ENCODE measurements at regions not wholly inside any gene's neighbourhood (a gene's known extent, or its start where the extent isn't known, plus 50 kb on each side); places are given as distances from the start of the nearest gene placed in this dataset.
"Not testable (repeated sequence)": the region's sequence is repeated elsewhere in the genome, so short reads cannot be mapped to it uniquely, and the experiment has no call there.

DNA sequence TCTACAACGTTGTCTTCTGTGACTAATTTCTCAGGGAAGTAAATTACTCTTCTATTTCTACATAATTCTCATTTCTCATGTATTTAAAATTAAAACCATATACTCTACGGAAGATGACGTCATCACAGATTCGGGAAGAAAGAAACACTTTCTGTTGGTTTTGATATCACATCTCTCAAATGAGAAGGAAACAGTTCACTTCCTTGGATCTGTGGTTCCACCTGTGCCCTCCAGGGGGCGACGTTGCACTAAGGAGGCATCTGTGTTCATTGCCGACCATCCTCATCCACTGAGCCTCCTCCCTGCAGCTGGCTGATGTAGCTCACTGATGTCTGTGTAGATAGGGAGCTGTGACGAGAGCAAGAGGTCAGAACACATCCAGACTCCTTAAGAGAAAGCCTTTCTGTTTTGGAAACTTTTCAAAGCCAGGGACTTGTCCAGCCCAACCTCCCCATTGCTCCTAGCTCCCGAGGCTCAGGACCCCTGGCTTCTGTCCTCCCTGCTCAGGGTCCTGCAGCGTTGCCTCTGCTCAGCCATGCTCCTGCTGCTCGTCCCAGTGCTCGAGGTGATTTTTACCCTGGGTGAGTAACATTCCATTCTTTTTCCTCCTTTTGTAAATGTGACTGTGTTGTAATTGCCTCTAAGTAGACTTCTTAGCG, 172.7 kb upstream of the OR4E1 start:
- Histone ChIP-seq H3K36me3 (ENCODE audit: control insufficient read depth in 3 of 3, insufficient read depth in 2 of 3, low read depth in 1 of 3, low read length in 3 of 3) (no peaks in the 10 kb centered on the region), H3K9me3 (ENCODE audit: control insufficient read depth in 2 of 2, insufficient read depth in 1 of 2, low read depth in 1 of 2, low read length in 1 of 2) (no peaks in the 10 kb centered on the region), H3K4me3 (ENCODE audit: low read depth in 1 of 3, low read length in 3 of 3) (no peak overlapping the region), H3K27me3 (ENCODE audit: control insufficient read depth in 3 of 3, insufficient read depth in 3 of 3, low read length in 3 of 3) (no peaks in the 10 kb centered on the region), H3K27ac (ENCODE audit: low read depth in 1 of 3, low read length in 2 of 3) (no peak overlapping the region), H3K4me1 (ENCODE audit: control insufficient read depth in 3 of 3, insufficient read depth in 2 of 3, low read depth in 1 of 3, low read length in 2 of 3) (no peaks in the 10 kb centered on the region)
- WGBS, 3 donors = 30 to 33% (median 33%) methylated on average over 13 of the region's 13 CpGs
- DNase-seq (peak in 1 of 2 donors; percentile 21), FAIRE-seq (no peak)

DNA sequence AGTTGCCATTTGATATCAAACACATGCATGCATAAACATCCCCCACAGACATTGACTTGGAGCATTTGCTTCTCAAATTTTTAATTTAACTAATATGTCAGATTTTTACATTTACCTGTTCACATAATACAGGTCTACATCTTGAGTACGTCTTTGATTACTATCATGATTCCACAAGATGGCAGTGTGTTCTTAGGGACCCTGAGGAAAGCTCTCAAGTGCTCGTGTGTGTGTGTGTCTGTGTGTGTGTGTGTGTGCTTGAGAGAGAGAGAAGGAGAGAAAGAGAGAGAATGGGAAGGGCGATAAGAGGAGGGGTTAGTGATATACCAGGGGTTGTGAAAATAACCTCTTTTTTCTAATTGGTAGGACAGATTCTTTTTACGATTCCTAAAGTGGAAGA, 167.1 kb upstream of the OR4E1 start:
- no peak for DNase-seq
- Histone ChIP-seq H3K9me3 (ENCODE audit: control insufficient read depth in 2 of 2, insufficient read depth in 1 of 2, low read depth in 1 of 2, low read length in 1 of 2) (no peaks in the 10 kb centered on the region), H3K27me3 (ENCODE audit: control insufficient read depth in 3 of 3, insufficient read depth in 3 of 3, low read length in 3 of 3) (no peaks in the 10 kb centered on the region), H3K27ac (ENCODE audit: low read depth in 1 of 3, low read length in 2 of 3) (no peak overlapping the region), H3K4me1 (ENCODE audit: control insufficient read depth in 3 of 3, insufficient read depth in 2 of 3, low read depth in 1 of 3, low read length in 2 of 3) (no peaks in the 10 kb centered on the region), H3K36me3 (ENCODE audit: control insufficient read depth in 3 of 3, insufficient read depth in 2 of 3, low read depth in 1 of 3, low read length in 3 of 3) (no peaks in the 10 kb centered on the region), H3K4me3 (ENCODE audit: low read depth in 1 of 3, low read length in 3 of 3) (no peak overlapping the region)
- no peak for FAIRE-seq
- 17 to 36% (median 30%) methylated on average over 4 of the region's 4 CpGs for WGBS, 3 donors

DNA sequence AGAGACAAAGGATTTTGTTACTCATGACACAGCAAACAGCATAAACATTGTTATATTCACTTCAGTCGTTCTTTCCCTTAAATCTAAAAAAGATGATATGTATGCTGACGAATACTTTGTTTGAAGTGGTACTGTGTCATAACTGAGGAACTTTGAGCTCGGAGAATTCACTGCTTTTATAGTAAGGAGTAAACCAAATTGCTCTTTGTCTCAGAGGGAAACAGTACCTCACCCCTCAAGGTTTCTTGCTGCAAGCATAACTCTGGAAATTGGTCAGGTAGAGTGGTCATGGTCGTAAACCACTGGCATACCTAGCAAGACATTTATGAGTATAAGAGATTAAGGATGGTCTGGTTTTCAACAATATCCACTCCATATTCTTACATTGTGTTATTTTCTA, 160.2 kb upstream of the OR4E1 start:
- no peak for FAIRE-seq
- Histone ChIP-seq H3K27ac (ENCODE audit: low read depth in 1 of 3, low read length in 2 of 3) (no peak overlapping the region), H3K36me3 (ENCODE audit: control insufficient read depth in 3 of 3, insufficient read depth in 2 of 3, low read depth in 1 of 3, low read length in 3 of 3) (no peaks in the 10 kb centered on the region), H3K4me3 (ENCODE audit: low read depth in 1 of 3, low read length in 3 of 3) (no peak overlapping the region), H3K9me3 (ENCODE audit: control insufficient read depth in 2 of 2, insufficient read depth in 1 of 2, low read depth in 1 of 2, low read length in 1 of 2) (peaks cover 0 to 12% of the 10 kb centered on the region in 2 donors), H3K27me3 (ENCODE audit: control insufficient read depth in 3 of 3, insufficient read depth in 3 of 3, low read length in 3 of 3) (no peaks in the 10 kb centered on the region), H3K4me1 (ENCODE audit: control insufficient read depth in 3 of 3, insufficient read depth in 2 of 3, low read depth in 1 of 3, low read length in 2 of 3) (no peaks in the 10 kb centered on the region)
- DNase-seq = no peak
- 50 to 70% (median 52%) methylated on average over 4 of the region's 4 CpGs for WGBS, 3 donors

DNA sequence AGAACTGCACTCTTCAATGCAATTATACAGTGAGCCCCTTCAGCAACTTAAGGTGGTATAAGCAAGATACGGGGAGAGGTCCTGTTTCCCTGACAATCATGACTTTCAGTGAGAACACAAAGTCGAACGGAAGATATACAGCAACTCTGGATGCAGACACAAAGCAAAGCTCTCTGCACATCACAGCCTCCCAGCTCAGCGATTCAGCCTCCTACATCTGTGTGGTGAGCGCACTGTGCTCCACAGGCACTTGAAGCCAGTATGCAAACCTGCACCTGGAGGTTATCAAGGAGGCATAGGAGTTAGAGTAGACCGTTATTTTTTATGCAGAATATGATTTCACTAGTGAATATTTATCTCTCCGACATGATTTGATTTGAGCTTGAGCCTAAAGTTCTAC, 152.2 kb upstream of the OR4E1 start:
- no peaks in the 10 kb centered on the region for H3K4me1 ChIP-seq (ENCODE audit: control insufficient read depth in 3 of 3, insufficient read depth in 2 of 3, low read depth in 1 of 3, low read length in 2 of 3)
- no peaks in the 10 kb centered on the region for H3K9me3 ChIP-seq (ENCODE audit: control insufficient read depth in 2 of 2, insufficient read depth in 1 of 2, low read depth in 1 of 2, low read length in 1 of 2)
- WGBS, 3 donors = 74% methylated on average over 7 of the region's 7 CpGs
- no peak for FAIRE-seq
- no peak overlapping the region for H3K27ac ChIP-seq (ENCODE audit: low read depth in 1 of 3, low read length in 2 of 3)
- H3K27me3 ChIP-seq (ENCODE audit: control insufficient read depth in 3 of 3, insufficient read depth in 3 of 3, low read length in 3 of 3) = no peaks in the 10 kb centered on the region
- no peaks in the 10 kb centered on the region for H3K36me3 ChIP-seq (ENCODE audit: control insufficient read depth in 3 of 3, insufficient read depth in 2 of 3, low read depth in 1 of 3, low read length in 3 of 3)
- H3K4me3 ChIP-seq (ENCODE audit: low read depth in 1 of 3, low read length in 3 of 3) = no peak overlapping the region
- DNase-seq = no peak

DNA sequence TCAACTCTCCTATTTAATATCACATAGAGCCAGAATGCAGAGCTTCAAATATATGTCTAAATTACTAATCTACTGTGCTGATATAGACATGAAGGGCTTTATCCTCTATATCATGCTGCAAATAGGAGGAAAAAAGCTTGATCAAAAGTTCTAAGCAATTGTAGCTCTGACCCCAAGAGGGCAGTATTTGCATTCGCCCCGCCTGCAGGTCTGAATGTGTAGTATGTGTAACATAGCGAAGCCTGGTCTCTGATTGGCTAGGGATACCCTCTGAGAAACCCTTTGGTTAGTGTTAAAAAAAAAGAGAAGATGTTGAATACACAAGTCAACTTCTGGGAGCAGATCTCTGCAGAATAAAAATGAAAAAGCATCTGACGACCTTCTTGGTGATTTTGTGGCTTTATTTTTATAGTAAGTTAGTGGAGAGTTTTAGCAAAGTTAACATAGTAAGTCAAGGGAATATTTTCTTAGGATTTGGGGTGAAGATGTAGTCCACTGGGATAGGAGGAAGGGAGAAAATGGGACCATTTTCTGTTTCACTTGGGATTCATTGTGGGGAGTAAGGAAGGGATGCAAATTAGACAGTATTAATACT, 151.6 kb upstream of the OR4E1 start:
- Histone ChIP-seq H3K27me3 (ENCODE audit: control insufficient read depth in 3 of 3, insufficient read depth in 3 of 3, low read length in 3 of 3) (no peaks in the 10 kb centered on the region), H3K4me3 (ENCODE audit: low read depth in 1 of 3, low read length in 3 of 3) (no peak overlapping the region), H3K36me3 (ENCODE audit: control insufficient read depth in 3 of 3, insufficient read depth in 2 of 3, low read depth in 1 of 3, low read length in 3 of 3) (no peaks in the 10 kb centered on the region), H3K27ac (ENCODE audit: low read depth in 1 of 3, low read length in 2 of 3) (no peak overlapping the region), H3K4me1 (ENCODE audit: control insufficient read depth in 3 of 3, insufficient read depth in 2 of 3, low read depth in 1 of 3, low read length in 2 of 3) (no peaks in the 10 kb centered on the region), H3K9me3 (ENCODE audit: control insufficient read depth in 2 of 2, insufficient read depth in 1 of 2, low read depth in 1 of 2, low read length in 1 of 2) (no peaks in the 10 kb centered on the region)
- 9 to 15% (median 14%) methylated on average over 4 of the region's 4 CpGs for WGBS, 3 donors
- DNase-seq = peak in 1 of 2 donors; percentile 5
- no peak for FAIRE-seq

DNA sequence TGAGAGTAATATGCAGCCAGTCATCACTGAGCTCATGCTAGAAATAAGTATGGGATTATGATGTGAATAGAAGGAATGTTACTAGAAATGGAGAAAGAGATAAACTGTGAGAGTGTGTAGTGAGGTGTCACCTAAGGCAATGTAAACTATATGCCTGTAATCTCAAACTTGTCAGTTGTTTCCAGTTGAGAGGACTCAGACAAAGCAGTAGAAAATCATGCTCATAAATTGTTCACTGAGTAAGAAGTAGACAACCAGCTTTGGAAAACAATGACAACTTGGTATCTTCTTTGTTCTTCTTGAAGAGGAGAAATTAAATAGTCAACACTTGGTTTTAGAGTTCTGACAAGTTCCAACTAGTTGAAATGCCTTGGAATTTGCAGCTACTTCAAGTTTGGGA, 148.5 kb upstream of the OR4E1 start:
- H3K9me3 ChIP-seq (ENCODE audit: control insufficient read depth in 2 of 2, insufficient read depth in 1 of 2, low read depth in 1 of 2, low read length in 1 of 2) = no peaks in the 10 kb centered on the region
- FAIRE-seq (no peak), DNase-seq (no peak)
- no peak overlapping the region for H3K27ac ChIP-seq (ENCODE audit: low read depth in 1 of 3, low read length in 2 of 3)
- no peaks in the 10 kb centered on the region for H3K4me1 ChIP-seq (ENCODE audit: control insufficient read depth in 3 of 3, insufficient read depth in 2 of 3, low read depth in 1 of 3, low read length in 2 of 3)
- H3K27me3 ChIP-seq (ENCODE audit: control insufficient read depth in 3 of 3, insufficient read depth in 3 of 3, low read length in 3 of 3) = no peaks in the 10 kb centered on the region
- no peak overlapping the region for H3K4me3 ChIP-seq (ENCODE audit: low read depth in 1 of 3, low read length in 3 of 3)
- H3K36me3 ChIP-seq (ENCODE audit: control insufficient read depth in 3 of 3, insufficient read depth in 2 of 3, low read depth in 1 of 3, low read length in 3 of 3) = no peaks in the 10 kb centered on the region

DNA sequence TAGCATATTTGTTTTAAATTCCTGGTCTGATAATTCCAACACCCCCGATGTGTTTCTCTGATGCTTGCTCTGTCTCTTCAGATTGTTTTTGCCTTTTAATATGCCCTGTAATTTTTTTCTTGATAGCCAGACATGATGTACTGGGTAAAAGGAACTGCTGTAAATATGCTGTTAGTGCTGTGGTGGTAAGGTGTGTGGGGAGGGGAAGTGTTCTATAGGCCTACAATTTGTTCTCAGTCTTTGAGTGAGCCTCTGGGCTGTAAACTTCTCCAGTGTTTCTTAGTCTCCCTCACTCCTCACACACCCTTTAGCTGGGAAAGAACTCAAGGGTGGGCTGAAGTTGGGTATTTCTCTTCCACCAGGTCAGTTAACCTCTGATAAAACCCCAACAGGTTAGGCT, 147.0 kb upstream of the OR4E1 start:
- FAIRE-seq (no peak), DNase-seq (no peak)
- Histone ChIP-seq H3K4me1 (ENCODE audit: control insufficient read depth in 3 of 3, insufficient read depth in 2 of 3, low read depth in 1 of 3, low read length in 2 of 3) (no peaks in the 10 kb centered on the region), H3K4me3 (ENCODE audit: low read depth in 1 of 3, low read length in 3 of 3) (no peak overlapping the region), H3K36me3 (ENCODE audit: control insufficient read depth in 3 of 3, insufficient read depth in 2 of 3, low read depth in 1 of 3, low read length in 3 of 3) (no peaks in the 10 kb centered on the region), H3K27me3 (ENCODE audit: control insufficient read depth in 3 of 3, insufficient read depth in 3 of 3, low read length in 3 of 3) (no peaks in the 10 kb centered on the region), H3K27ac (ENCODE audit: low read depth in 1 of 3, low read length in 2 of 3) (no peak overlapping the region), H3K9me3 (ENCODE audit: control insufficient read depth in 2 of 2, insufficient read depth in 1 of 2, low read depth in 1 of 2, low read length in 1 of 2) (no peaks in the 10 kb centered on the region)
- 0 to 4% (median 0%) methylated on average over 1 of the region's 1 CpG for WGBS, 3 donors

GRCh38 chr14:21819891-21820290, 146.3 kb upstream of the OR4E1 start:
- H3K4me3 ChIP-seq (ENCODE audit: low read depth in 1 of 3, low read length in 3 of 3); FAIRE-seq; DNase-seq; H3K9me3 ChIP-seq (ENCODE audit: control insufficient read depth in 2 of 2, insufficient read depth in 1 of 2, low read depth in 1 of 2, low read length in 1 of 2); H3K27ac ChIP-seq (ENCODE audit: low read depth in 1 of 3, low read length in 2 of 3); H3K4me1 ChIP-seq (ENCODE audit: control insufficient read depth in 3 of 3, insufficient read depth in 2 of 3, low read depth in 1 of 3, low read length in 2 of 3); H3K27me3 ChIP-seq (ENCODE audit: control insufficient read depth in 3 of 3, insufficient read depth in 3 of 3, low read length in 3 of 3); H3K36me3 ChIP-seq (ENCODE audit: control insufficient read depth in 3 of 3, insufficient read depth in 2 of 3, low read depth in 1 of 3, low read length in 3 of 3): not testable (repeated sequence)
- WGBS, 3 donors = 0 to 50% (median 47%) methylated on average over 1 of the region's 1 CpG

- WGBS, 3 donors = 91 to 92% (median 91%) methylated on average over 3 of the region's 3 CpGs
Observed at GRCh38 chr14:21817010-21817409, 143.4 kb upstream of the OR4E1 start.

More at GRCh38 chr14:21817010-21817409, 143.4 kb upstream of the OR4E1 start:
- not testable (repeated sequence) for H3K4me1 ChIP-seq (ENCODE audit: control insufficient read depth in 3 of 3, insufficient read depth in 2 of 3, low read depth in 1 of 3, low read length in 2 of 3); H3K27ac ChIP-seq (ENCODE audit: low read depth in 1 of 3, low read length in 2 of 3); H3K4me3 ChIP-seq (ENCODE audit: low read depth in 1 of 3, low read length in 3 of 3); FAIRE-seq; H3K27me3 ChIP-seq (ENCODE audit: control insufficient read depth in 3 of 3, insufficient read depth in 3 of 3, low read length in 3 of 3); H3K9me3 ChIP-seq (ENCODE audit: control insufficient read depth in 2 of 2, insufficient read depth in 1 of 2, low read depth in 1 of 2, low read length in 1 of 2); DNase-seq; H3K36me3 ChIP-seq (ENCODE audit: control insufficient read depth in 3 of 3, insufficient read depth in 2 of 3, low read depth in 1 of 3, low read length in 3 of 3)
